ENCODE measurements at regions not wholly inside any gene's neighbourhood (a gene's known extent, or its start where the extent isn't known, plus 50 kb on each side); places are given as distances from the start of the nearest gene placed in this dataset.

DNA sequence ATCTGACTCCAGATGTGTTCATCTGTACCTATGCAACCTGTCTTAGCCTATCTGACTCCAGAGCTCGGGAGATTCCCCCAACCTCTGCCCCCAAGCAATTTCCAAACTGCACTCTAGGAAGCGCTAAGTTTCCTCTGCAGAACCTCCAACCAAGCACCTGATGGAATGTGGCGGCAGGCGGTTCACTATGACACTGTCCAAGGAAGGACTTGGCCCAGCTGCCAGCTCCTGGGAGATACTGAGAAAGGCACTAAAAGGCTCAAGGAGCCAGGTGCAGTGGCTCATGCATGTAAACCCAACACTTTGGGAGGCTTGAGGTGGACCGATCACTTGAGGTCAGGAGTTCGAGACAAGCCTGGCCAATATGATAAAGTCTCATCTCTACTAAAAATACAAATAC, 244.0 kb downstream of the BCL11B start:
- TF ChIP-seq REST (IDR thresholded peaks at IDR 0.05; ENCODE audit: low read depth): no peak
- TF ChIP-seq TAF1 (IDR thresholded peaks at IDR 0.05; ENCODE audit: low read depth): no peak
- TF ChIP-seq TCF12 (IDR thresholded peaks at IDR 0.05; ENCODE audit: low read depth): no peak
- TF ChIP-seq CREB1 (IDR thresholded peaks at IDR 0.05; ENCODE audit: low read depth): no peak
- no peak for TF ChIP-seq MAX (IDR thresholded peaks at IDR 0.05)
- TF ChIP-seq ZBTB7A (IDR thresholded peaks at IDR 0.05; ENCODE audit: low read depth): no peak
- TF ChIP-seq RAD21 (IDR thresholded peaks at IDR 0.05; ENCODE audit: low read depth): no peak
- no peak for TF ChIP-seq NFIC (IDR thresholded peaks at IDR 0.05)
- no peak for TF ChIP-seq CEBPB (IDR thresholded peaks at IDR 0.05)
- TF ChIP-seq EP300 (IDR thresholded peaks at IDR 0.05; ENCODE audit: borderline replicate concordance): no peak
- no peak for TF ChIP-seq YY1 (IDR thresholded peaks at IDR 0.05; ENCODE audit: low read depth)
